ENCODE measurements at regions not wholly inside any gene's neighbourhood (a gene's known extent, or its start where the extent isn't known, plus 50 kb on each side); places are given as distances from the start of the nearest gene placed in this dataset.

GRCh38 chr2:207289295-207290018, 123.7 kb upstream of the KLF7 start:
- Histone ChIP-seq H3K36me3 (ENCODE audit: control insufficient read depth, insufficient read depth, low read length) (no peaks in the 10 kb centered on the region), H3K27me3 (ENCODE audit: control insufficient read depth, insufficient read depth, low read length) (no peaks in the 10 kb centered on the region), H3K4me3 (ENCODE audit: low read depth, low read length) (no peak overlapping the region)
- DNase-seq (ENCODE audit: low read depth) = no peak
- no peak for TF ChIP-seq CTCF (IDR thresholded peaks at IDR 0.05; ENCODE audit: insufficient read depth, low read length, poor library complexity, severe bottlenecking)

DNA sequence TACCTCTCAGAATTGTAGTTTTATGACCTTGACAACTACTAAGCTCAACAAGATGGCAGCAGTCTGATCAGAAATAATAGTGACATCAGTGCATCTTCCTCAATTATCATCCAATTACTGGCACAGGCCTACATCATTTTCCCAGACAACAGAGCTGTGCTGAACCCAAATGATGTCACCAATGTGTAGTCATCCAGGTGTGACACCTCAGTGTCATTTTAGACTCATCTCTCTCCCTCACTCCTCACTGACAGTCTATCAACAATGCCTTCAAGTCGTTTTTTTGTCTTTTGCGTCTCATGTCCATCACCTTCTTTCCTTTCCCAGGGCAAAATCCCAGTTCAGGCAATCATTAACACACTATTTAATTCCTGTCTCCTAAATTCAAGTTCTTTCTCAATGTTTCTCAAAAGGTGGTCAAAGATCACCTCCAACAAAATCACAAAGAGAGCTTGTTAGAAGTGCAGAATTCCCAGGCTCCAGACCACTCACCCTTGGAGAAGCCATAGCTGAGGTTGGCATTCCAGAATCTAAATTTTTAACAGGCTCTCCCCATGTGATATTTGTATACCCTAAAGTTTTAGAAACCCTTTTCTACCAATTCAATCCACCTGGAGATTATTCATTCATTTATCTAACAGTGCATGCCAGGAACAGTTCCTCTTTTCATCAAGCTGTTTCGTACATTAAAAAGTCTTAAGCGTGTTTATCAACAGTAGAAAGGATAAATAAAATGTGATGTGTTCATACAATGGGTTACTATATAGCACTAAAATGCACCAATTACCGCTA, 125.3 kb upstream of the KLF7 start:
- no peak for TF ChIP-seq CTCF (IDR thresholded peaks at IDR 0.05; ENCODE audit: insufficient read depth, low read length, poor library complexity, severe bottlenecking)
- H3K4me3 ChIP-seq (ENCODE audit: low read depth, low read length) = no peak overlapping the region
- no peaks in the 10 kb centered on the region for H3K27me3 ChIP-seq (ENCODE audit: control insufficient read depth, insufficient read depth, low read length)
- no peaks in the 10 kb centered on the region for H3K36me3 ChIP-seq (ENCODE audit: control insufficient read depth, insufficient read depth, low read length)
- no peak for DNase-seq (ENCODE audit: low read depth)

DNA sequence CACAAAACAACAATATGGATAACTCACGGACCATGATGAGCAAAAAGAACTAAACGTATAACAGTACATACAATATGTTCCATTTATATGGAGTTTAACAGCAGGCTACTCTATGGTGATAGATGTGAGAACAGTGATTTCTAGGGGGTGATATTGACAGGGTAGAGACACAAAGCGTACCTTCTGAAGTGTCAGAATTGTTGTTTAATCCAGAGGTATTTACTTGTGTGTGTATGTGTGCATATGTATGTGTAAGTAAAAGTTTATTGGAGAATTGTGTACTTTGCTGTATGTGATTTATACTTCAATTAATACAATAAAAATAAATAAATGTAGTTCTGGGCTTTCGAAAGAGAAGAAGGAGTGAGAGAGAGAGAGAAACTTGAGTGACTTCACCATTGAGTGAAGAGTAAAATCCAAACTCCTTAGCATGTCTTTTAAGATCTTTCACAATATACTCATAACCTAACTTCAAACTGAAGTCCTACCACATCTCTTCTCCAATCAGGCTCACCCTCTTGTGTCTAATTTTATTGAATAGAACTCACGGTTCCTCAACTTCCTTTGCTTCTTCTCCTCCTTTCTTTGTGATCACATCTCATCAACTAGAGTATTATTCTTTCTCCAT, 126.0 kb upstream of the KLF7 start:
- Histone ChIP-seq H3K36me3 (ENCODE audit: control insufficient read depth, insufficient read depth, low read length) (no peaks in the 10 kb centered on the region), H3K27me3 (ENCODE audit: control insufficient read depth, insufficient read depth, low read length) (no peaks in the 10 kb centered on the region), H3K4me3 (ENCODE audit: low read depth, low read length) (no peak overlapping the region)
- DNase-seq (ENCODE audit: low read depth) = no peak
- no peak for TF ChIP-seq CTCF (IDR thresholded peaks at IDR 0.05; ENCODE audit: insufficient read depth, low read length, poor library complexity, severe bottlenecking)

GRCh38 chr2:207296265-207296948, 130.7 kb upstream of the KLF7 start:
- no peaks in the 10 kb centered on the region for H3K36me3 ChIP-seq (ENCODE audit: control insufficient read depth, insufficient read depth, low read length)
- TF ChIP-seq CTCF (IDR thresholded peaks at IDR 0.05; ENCODE audit: insufficient read depth, low read length, poor library complexity, severe bottlenecking) = no peak
- H3K27me3 ChIP-seq (ENCODE audit: control insufficient read depth, insufficient read depth, low read length) = no peaks in the 10 kb centered on the region
- H3K4me3 ChIP-seq (ENCODE audit: low read depth, low read length) = no peak overlapping the region
- DNase-seq (ENCODE audit: low read depth) = no peak

GRCh38 chr2:207300817-207301216, 135.1 kb upstream of the KLF7 start:
- Histone ChIP-seq H3K27me3 (ENCODE audit: control insufficient read depth, insufficient read depth, low read length) (no peaks in the 10 kb centered on the region), H3K4me3 (ENCODE audit: low read depth, low read length) (no peak overlapping the region), H3K36me3 (ENCODE audit: control insufficient read depth, insufficient read depth, low read length) (no peaks in the 10 kb centered on the region)
- DNase-seq (ENCODE audit: low read depth) = no peak
- no peak for TF ChIP-seq CTCF (IDR thresholded peaks at IDR 0.05; ENCODE audit: insufficient read depth, low read length, poor library complexity, severe bottlenecking)

Data from kidney epithelial cell (primary cell).